ENCODE measurements at regions not wholly inside any gene's neighbourhood (a gene's known extent, or its start where the extent isn't known, plus 50 kb on each side); places are given as distances from the start of the nearest gene placed in this dataset.

DNA sequence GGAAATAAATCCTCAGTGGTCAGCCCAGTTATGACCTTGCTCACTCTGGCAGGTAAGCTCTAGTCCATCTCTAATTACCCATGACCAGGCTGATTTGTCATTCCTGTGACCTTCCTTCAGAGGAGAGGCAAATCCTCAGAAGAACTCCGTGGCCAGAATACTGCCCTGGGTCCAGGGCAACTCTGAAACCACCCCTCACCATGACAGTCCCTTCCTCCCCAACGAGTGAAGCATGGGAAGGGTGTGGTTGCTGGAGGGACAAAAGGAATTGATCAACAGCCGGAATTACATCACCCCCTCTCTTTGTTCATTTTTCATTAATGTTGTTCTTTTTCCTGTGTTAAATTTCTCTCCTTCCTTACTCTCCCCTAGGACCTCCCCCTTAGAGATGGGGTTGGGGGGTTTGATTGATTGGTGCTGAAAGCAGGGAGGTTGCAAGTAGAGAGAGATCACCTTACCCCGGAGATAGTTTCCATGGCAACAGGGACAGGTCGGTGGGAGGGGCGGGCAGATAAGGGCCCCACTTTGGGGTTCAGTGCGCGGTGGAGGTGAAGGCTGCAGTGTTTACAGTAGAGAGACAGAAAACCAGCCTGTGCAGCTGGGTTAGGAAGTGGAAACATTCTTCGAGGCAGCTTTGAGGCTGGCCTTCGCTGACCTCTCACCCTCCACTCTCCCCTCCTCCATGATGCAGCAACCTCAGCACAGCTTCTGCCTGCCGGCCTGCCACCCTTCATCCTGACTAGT lies 647.4 kb downstream of the BCOR start (continued):
- TF ChIP-seq CEBPG (CRISPR knock-in tag; IDR thresholded peaks at IDR 0.05) (no peak), CEBPG (tag; conservative IDR thresholded peaks at IDR 0.05 in 1 of 2, IDR thresholded peaks at IDR 0.05 in 1 of 2) (no peak; a peak in 1 of 4 replicates), RBM34 (IDR thresholded peaks at IDR 0.05; ENCODE audit: borderline replicate concordance, insufficient read depth, low read length) (no peak), ATF7 (IDR thresholded peaks at IDR 0.05) (no peak), RHOXF2B (CRISPR knock-in tag; conservative IDR thresholded peaks at IDR 0.05) (no peak), GABPB1 (CRISPR knock-in tag; IDR thresholded peaks at IDR 0.05) (no peak), SIN3A (IDR thresholded peaks at IDR 0.05; ENCODE audit: borderline replicate concordance in 2 of 2, control insufficient read depth in 1 of 2, low read depth in 2 of 2, low read length in 2 of 2) (no peak), RCOR1 (IDR thresholded peaks at IDR 0.05; ENCODE audit: borderline replicate concordance in 1 of 2, low read depth in 2 of 2, low read length in 2 of 2) (peak in 1 of 2 experiments; percentile 12; a peak in 1 of 4 replicates), ETV6 (IDR thresholded peaks at IDR 0.05; ENCODE audit: borderline replicate concordance in 1 of 2, low read depth in 2 of 2, low read length in 1 of 2) (no peak), ETV6 (CRISPR knock-in tag; IDR thresholded peaks at IDR 0.05; ENCODE audit: borderline replicate concordance) (no peak), MBD2 (IDR thresholded peaks at IDR 0.05; ENCODE audit: borderline replicate concordance, low read depth) (no peak), HNRNPK (IDR thresholded peaks at IDR 0.05; ENCODE audit: low read depth, low read length, poor library complexity, severe bottlenecking) (no peak), NBN (IDR thresholded peaks at IDR 0.05; ENCODE audit: low read depth) (no peak), HNRNPH1 (optimal IDR thresholded peaks at IDR 0.05; ENCODE audit: low read depth, low read length) (no peak), HDAC2 (IDR thresholded peaks at IDR 0.05) (no peak), JUNB (CRISPR knock-in tag; conservative IDR thresholded peaks at IDR 0.05) (no peak), HMGN3 (IDR thresholded peaks at IDR 0.05; ENCODE audit: borderline replicate concordance, extremely low read depth, insufficient read length, low read depth, low read length) (no peak), DPF2 (IDR thresholded peaks at IDR 0.05) (0 out of 2 replicates have a peak, but pooled peaks have one; percentile 38), SMC3 (conservative IDR thresholded peaks at IDR 0.05; ENCODE audit: insufficient read depth, low read depth, low read length) (no peak)
- TF ChIP-seq, protein P1, sequence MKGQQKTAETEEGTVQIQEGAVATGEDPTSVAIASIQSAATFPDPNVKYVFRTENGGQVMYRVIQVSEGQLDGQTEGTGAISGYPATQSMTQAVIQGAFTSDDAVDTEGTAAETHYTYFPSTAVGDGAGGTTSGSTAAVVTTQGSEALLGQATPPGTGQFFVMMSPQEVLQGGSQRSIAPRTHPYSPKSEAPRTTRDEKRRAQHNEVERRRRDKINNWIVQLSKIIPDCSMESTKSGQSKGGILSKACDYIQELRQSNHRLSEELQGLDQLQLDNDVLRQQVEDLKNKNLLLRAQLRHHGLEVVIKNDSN (CRISPR knock-in tag; IDR thresholded peaks at IDR 0.05) = no peak
- TF ChIP-seq, protein P2, sequence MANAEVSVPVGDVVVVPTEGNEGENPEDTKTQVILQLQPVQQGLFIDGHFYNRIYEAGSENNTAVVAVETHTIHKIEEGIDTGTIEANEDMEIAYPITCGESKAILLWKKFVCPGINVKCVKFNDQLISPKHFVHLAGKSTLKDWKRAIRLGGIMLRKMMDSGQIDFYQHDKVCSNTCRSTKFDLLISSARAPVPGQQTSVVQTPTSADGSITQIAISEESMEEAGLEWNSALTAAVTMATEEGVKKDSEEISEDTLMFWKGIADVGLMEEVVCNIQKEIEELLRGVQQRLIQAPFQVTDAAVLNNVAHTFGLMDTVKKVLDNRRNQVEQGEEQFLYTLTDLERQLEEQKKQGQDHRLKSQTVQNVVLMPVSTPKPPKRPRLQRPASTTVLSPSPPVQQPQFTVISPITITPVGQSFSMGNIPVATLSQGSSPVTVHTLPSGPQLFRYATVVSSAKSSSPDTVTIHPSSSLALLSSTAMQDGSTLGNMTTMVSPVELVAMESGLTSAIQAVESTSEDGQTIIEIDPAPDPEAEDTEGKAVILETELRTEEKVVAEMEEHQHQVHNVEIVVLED (CRISPR knock-in tag; IDR thresholded peaks at IDR 0.05) = no peak
- TF ChIP-seq, protein P3, sequence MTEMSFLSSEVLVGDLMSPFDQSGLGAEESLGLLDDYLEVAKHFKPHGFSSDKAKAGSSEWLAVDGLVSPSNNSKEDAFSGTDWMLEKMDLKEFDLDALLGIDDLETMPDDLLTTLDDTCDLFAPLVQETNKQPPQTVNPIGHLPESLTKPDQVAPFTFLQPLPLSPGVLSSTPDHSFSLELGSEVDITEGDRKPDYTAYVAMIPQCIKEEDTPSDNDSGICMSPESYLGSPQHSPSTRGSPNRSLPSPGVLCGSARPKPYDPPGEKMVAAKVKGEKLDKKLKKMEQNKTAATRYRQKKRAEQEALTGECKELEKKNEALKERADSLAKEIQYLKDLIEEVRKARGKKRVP (CRISPR knock-in tag; IDR thresholded peaks at IDR 0.05) = no peak
